HL-60 (cell line): ENCODE measurements at regions not wholly inside any gene's neighbourhood (a gene's known extent, or its start where the extent isn't known, plus 50 kb on each side); places are given as distances from the start of the nearest gene placed in this dataset.

Experiments used
- CTCF ChIP-seq: IDR thresholded peaks from one replicate; pipeline ENCODE4 v1.5.1; 2011; ENCODE audit warnings: low read length, control low read depth, inconsistent platforms; ENCODE audit not compliant: insufficient read depth
- POLR2AphosphoS5 ChIP-seq: IDR thresholded peaks from 2 replicates; pipeline ENCODE4 v1.6.1; 2012; ENCODE audit warnings: low read depth
- REST ChIP-seq: IDR thresholded peaks from 2 replicates; pipeline ENCODE4 v1.6.1; 2012; ENCODE audit warnings: low read depth; ENCODE audit not compliant: insufficient replicate concordance

GRCh38 chr9:109653470-109653869 lies 126.5 kb upstream of the PALM2AKAP2 start:
- no peak for TF ChIP-seq CTCF
- TF ChIP-seq POLR2AphosphoS5, result no peak
- no peak for TF ChIP-seq REST
